ENCODE measurements at regions not wholly inside any gene's neighbourhood (a gene's known extent, or its start where the extent isn't known, plus 50 kb on each side); places are given as distances from the start of the nearest gene placed in this dataset.

DNA sequence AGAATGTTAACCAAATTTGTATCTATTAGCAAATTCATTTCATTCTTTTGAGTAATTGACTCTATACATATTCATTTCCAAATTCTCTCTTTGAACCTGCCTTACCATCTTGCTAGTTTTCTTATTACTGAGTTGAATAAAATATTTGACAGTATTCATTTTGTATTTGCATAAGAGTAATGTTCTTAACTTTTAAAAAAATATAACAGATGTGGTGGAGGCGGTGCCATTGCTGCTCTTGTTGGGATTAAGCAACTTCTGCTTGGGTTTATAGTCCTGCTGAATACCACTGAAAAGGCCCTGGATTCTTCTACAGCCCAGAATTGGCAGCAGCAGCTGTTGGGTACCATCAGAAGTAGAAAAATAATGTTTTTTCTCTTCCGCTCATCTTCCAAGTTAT lies 148.9 kb upstream of the PEX5L start:
- no peak for DNase-seq

GRCh38 chr3:180188512-180189309 lies 152.0 kb upstream of the PEX5L start:
- no peak for DNase-seq

DNA sequence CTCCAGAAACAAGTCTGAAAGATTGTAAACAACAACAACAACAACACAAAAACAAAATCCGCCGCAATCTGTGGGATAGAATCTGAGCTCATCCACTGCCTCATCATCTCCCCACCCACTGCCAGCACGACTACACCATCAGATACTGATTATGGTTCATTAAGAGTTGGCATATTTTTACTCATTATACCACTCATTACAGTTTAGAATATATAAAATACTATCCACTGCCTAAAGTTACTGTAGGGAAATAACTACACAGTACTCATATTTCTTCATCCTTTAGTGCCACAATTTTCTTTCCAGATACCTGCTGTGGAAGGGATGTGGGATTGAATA lies 152.5 kb upstream of the PEX5L start:
- peak in 1 of 51 donors; percentile 4 for DNase-seq

GRCh38 chr3:180196658-180197057 lies 159.9 kb upstream of the PEX5L start:
- no peak for DNase-seq

GRCh38 chr3:180199417-180199995 lies 162.8 kb upstream of the PEX5L start:
- no peak for DNase-seq

- DNase-seq, result no peak
These were observed 179.1 kb upstream of the PEX5L start for GRCh38 chr3:180215866-180216265.

DNA sequence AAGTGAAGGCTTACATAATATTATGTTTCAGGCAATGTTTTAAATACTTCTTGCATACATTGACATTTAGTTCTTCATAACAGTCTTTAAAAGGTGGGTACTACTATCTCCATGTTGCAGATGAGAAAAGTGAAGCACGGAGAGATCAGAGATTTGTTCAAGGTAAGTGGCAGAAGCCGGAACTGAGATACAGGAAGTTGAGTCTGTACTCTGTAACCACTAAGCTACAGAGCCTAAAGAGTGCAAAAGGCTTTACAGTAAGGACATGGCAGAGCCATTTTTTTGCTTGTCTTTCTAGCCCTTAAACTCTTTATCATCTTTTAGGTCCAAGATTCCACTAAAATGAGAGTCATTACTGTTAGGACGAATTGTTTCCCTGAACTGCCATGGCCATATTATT lies 186.5 kb upstream of the PEX5L start:
- no peak for DNase-seq

GRCh38 chr3:180229113-180229512 lies 192.4 kb upstream of the PEX5L start:
- no peak for DNase-seq

GRCh38 chr3:180239939-180240338 lies 203.2 kb upstream of the PEX5L start:
- no peak for DNase-seq

GRCh38 chr3:180246688-180247195 lies 210.0 kb upstream of the PEX5L start:
- DNase-seq, result no peak

GRCh38 chr3:180250172-180250571 lies 213.4 kb upstream of the PEX5L start:
- no peak for DNase-seq

DNA sequence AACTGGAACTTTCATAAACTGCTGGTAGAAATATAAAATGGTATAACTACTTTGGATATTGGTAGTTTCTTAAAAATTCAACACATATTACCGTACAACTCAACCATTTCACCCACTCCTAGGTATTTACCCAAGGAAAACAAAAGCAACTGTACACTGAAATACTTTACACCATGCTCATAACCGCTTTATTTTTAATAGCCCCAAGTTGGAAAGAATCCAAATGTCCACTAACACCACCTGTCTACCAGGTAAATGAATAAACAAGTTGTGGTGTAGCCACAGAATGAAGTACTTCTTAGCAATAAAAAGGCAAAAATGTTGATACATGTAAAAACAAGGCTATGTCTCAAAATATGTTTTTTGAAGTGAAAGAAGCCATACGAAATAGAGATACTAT lies 215.9 kb upstream of the PEX5L start:
- DNase-seq, result no peak

DNA sequence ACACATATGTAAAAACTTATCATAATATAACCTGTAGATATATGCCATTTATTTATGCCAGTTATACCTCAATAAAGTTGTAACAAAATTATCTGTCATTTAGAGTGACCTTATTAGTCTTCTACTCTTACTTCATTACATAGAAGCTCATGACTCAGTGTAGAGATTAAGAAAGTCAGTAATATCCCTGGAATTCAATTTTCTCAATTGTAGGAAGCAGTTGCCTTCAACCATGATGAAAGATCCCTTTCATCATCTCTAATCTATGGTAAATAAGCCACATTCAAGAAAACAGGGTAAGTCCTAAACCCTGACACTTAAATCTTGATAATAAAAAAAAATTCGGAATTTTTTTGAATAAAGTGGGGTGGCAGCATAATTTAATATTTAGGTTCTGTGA lies 216.5 kb upstream of the PEX5L start:
- DNase-seq, result no peak

- no peak for DNase-seq
These were observed 227.7 kb upstream of the PEX5L start for GRCh38 chr3:180264479-180264878.

GRCh38 chr3:180265551-180265950 lies 228.8 kb upstream of the PEX5L start:
- peak in 1 of 51 donors; percentile 1 for DNase-seq

- no peak for DNase-seq
These were observed 230.6 kb upstream of the PEX5L start for GRCh38 chr3:180267202-180267843.

GRCh38 chr3:180274536-180274935 lies 237.8 kb upstream of the PEX5L start:
- DNase-seq, result no peak

DNA sequence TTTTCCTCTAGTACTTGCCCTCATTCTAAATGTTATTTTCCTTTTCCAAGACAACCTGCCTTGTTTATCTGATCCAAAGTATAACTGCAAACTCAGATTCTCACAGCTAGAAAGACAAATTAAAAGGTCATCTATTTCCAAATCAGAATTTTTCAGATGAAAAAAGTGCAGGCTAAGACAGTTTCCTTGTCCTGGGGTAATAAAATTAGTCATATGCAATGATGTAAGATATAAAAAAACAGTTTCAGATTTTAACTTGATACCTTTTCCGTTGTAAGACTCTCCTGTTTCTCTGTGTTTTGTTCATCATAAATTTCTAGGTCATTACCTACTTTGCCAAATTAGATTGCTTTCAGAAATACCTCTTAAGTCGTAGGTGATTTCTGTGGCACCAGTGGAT lies 238.4 kb upstream of the PEX5L start:
- no peak for DNase-seq

DNA sequence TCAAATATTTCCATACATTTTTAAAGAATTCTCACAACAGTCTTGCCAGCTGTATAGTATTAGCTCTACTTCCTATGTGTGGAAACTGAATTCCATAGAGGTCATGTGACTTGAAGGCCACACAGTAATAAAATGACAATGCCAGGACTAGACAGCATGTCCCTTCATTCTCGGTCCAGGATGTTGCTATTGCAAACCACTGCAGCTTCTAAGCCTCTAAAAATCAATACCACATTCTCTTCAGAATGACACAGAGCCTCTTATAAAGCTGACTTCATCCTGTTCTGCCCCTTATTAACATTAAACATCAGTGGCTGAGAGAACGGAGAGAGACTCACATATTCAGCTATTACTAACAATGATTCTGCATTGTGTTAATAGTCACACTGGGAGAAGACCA lies 240.3 kb upstream of the PEX5L start:
- peak in 1 of 51 donors; percentile 0 for DNase-seq

- DNase-seq, result peak in 1 of 51 donors; percentile 3
These were observed 241.9 kb upstream of the PEX5L start for GRCh38 chr3:180278583-180279188.

- DNase-seq, result no peak
These were observed 243.8 kb upstream of the PEX5L start for GRCh38 chr3:180280555-180280954.

GRCh38 chr3:180282386-180282785 lies 245.6 kb upstream of the PEX5L start:
- no peak for DNase-seq

Data from hypothalamus (tissue), 51 donors.